Type B pancreatic cell (in vitro differentiated cells): ENCODE measurements at regions not wholly inside any gene's neighbourhood (a gene's known extent, or its start where the extent isn't known, plus 50 kb on each side); places are given as distances from the start of the nearest gene placed in this dataset.

ENCODE experiments used
- DNase-seq: peaks from one replicate; pipeline ENCODE4 v3.0.0; 2021; ENCODE audit warnings: mixed read lengths; ENCODE audit not compliant: unreplicated experiment; ENCODE audit errors: extremely low spot score
- H3K27ac Mint-ChIP-seq: 2 replicates; pipeline ENCODE4 v1.8.0; 2021; ENCODE audit warnings: mild to moderate bottlenecking, mixed read lengths
- H3K27me3 Mint-ChIP-seq: 2 replicates; pipeline ENCODE4 v1.8.0; 2021; ENCODE audit warnings: mixed read lengths
- H3K36me3 Mint-ChIP-seq: 2 replicates; pipeline ENCODE4 v1.8.0; 2021; ENCODE audit warnings: mixed read lengths
- H3K4me1 Mint-ChIP-seq: one replicate; pipeline ENCODE4 v1.8.0; 2021; ENCODE audit warnings: mixed read lengths; ENCODE audit not compliant: unreplicated experiment
- H3K4me3 Mint-ChIP-seq: 2 replicates; pipeline ENCODE4 v1.8.0; 2021; ENCODE audit warnings: mild to moderate bottlenecking, mixed read lengths
- H3K9me3 Mint-ChIP-seq: 2 replicates; pipeline ENCODE4 v1.8.0; 2021; ENCODE audit warnings: mixed read lengths
- TF ChIP-seq, protein P1 (sequence below): fragments of 200-600 bp; sonication (generic); conservative IDR thresholded peaks from 2 replicates; pipeline ENCODE4 v1.5.0; 2021; ENCODE audit warnings: antibody characterized with exemption, mild to moderate bottlenecking

GRCh38 chr17:64774888-64775540 lies 112.9 kb upstream of the SMURF2 start:
- peaks cover 40% of the 10 kb centered on the region for H3K27me3 Mint-ChIP-seq
- peak overlapping the region; percentile 14 for H3K27ac Mint-ChIP-seq
- no peaks in the 10 kb centered on the region for H3K9me3 Mint-ChIP-seq
- TF ChIP-seq, protein P1, sequence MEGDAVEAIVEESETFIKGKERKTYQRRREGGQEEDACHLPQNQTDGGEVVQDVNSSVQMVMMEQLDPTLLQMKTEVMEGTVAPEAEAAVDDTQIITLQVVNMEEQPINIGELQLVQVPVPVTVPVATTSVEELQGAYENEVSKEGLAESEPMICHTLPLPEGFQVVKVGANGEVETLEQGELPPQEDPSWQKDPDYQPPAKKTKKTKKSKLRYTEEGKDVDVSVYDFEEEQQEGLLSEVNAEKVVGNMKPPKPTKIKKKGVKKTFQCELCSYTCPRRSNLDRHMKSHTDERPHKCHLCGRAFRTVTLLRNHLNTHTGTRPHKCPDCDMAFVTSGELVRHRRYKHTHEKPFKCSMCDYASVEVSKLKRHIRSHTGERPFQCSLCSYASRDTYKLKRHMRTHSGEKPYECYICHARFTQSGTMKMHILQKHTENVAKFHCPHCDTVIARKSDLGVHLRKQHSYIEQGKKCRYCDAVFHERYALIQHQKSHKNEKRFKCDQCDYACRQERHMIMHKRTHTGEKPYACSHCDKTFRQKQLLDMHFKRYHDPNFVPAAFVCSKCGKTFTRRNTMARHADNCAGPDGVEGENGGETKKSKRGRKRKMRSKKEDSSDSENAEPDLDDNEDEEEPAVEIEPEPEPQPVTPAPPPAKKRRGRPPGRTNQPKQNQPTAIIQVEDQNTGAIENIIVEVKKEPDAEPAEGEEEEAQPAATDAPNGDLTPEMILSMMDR, result no peak
- H3K4me3 Mint-ChIP-seq, result peak overlapping the region; percentile 3
- no peak for DNase-seq
- peaks cover 13% of the 10 kb centered on the region for H3K4me1 Mint-ChIP-seq
- peaks cover 4% of the 10 kb centered on the region for H3K36me3 Mint-ChIP-seq

- DNase-seq, result no peak
- Mint-ChIP-seq H3K4me1 (peaks cover 18% of the 10 kb centered on the region), H3K27ac (peak overlapping the region; percentile 58), H3K36me3 (peaks cover 4% of the 10 kb centered on the region), H3K9me3 (no peaks in the 10 kb centered on the region), H3K4me3 (peak overlapping the region; percentile 75), H3K27me3 (peaks cover 34% of the 10 kb centered on the region)
- TF ChIP-seq, protein P1, result peak; percentile 60
Measured at GRCh38 chr17:64773836-64774761, 112.0 kb upstream of the SMURF2 start.

DNA sequence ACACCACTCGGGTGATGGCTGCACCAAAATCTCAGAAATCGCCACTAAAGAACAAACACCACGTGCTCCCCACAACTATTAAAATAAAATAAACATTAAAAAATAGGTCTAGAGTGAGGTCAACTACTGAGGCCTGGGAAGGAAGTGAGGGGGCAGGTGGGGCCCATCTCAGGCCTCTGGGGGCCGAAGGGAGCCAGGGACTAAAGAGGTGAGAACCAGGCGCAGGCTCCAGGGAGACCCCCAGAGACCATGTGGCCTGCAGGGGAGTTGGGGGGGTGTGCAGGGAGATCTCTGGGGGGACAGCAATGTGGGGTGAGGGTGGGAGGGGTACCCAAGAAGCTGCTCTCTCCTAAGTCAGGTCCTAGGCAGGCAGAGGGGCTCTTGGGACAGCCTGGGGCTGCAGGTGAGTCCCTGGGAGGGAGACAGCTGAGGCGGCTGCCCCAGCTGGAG lies 111.3 kb upstream of the SMURF2 start:
- Mint-ChIP-seq H3K9me3 (no peaks in the 10 kb centered on the region), H3K4me3 (no peak overlapping the region)

GRCh38 chr17:64772845-64773299 lies 110.8 kb upstream of the SMURF2 start:
- Mint-ChIP-seq H3K4me3 (no peak overlapping the region), H3K4me1 (peaks cover 19% of the 10 kb centered on the region), H3K27ac (no peak overlapping the region), H3K27me3 (peaks cover 25% of the 10 kb centered on the region), H3K36me3 (peaks cover 4% of the 10 kb centered on the region), H3K9me3 (no peaks in the 10 kb centered on the region)
- TF ChIP-seq, protein P1, result no peak
- no peak for DNase-seq

More for the DNA sequence above, 111.3 kb upstream of the SMURF2 start:
- peaks cover 20% of the 10 kb centered on the region for H3K4me1 Mint-ChIP-seq
- no peak for DNase-seq
- H3K27ac Mint-ChIP-seq, result no peak overlapping the region
- peaks cover 4% of the 10 kb centered on the region for H3K36me3 Mint-ChIP-seq
- peaks cover 30% of the 10 kb centered on the region for H3K27me3 Mint-ChIP-seq
- TF ChIP-seq, protein P1, result no peak

- DNase-seq, result no peak
- Mint-ChIP-seq H3K4me1 (peaks cover 12% of the 10 kb centered on the region), H3K36me3 (peaks cover 4% of the 10 kb centered on the region), H3K27me3 (peaks cover 19% of the 10 kb centered on the region), H3K4me3 (peak overlapping the region; percentile 39), H3K9me3 (no peaks in the 10 kb centered on the region), H3K27ac (peak overlapping the region; percentile 27)
- TF ChIP-seq, protein P1, result no peak
Measured at GRCh38 chr17:64771980-64772844, 110.1 kb upstream of the SMURF2 start.
